A549 (cell line): ENCODE measurements at regions not wholly inside any gene's neighbourhood (a gene's known extent, or its start where the extent isn't known, plus 50 kb on each side); places are given as distances from the start of the nearest gene placed in this dataset.
"Not testable (repeated sequence)": the region's sequence is repeated elsewhere in the genome, so short reads cannot be mapped to it uniquely, and the experiment has no call there.

Experiments used
- ATAC-seq, 2 experiments: fragments of 200-7000 bp in 1 of 2; fragments of >200 bp in 1 of 2; cut with Nextera tagmentation in 1 of 2; cut with Tn5 transposase in 1 of 2; 3 replicates each; pipeline versions ENCODE4 v1.8.0 to v1.9.1; 2018 to 2020; ENCODE audit warnings: mild to moderate bottlenecking in 1 of 2, moderate library complexity in 1 of 2
- CTCF ChIA-PET: fragments of 300-600 bp; sonication (Branson Sonifier 250); formaldehyde crosslinking; extraction: SDS; loops from one replicate; lab custom pipeline; 2021; ENCODE audit warnings: antibody characterized with exemption, inconsistent platforms; lab: Yijun Ruan, JAX
- POLR2A ChIA-PET: fragments of 350-600 bp; formaldehyde crosslinking; extraction: SDS; loops from one replicate; lab custom pipeline; 2021; ENCODE audit warnings: antibody characterized with exemption, inconsistent platforms; lab: Yijun Ruan, JAX
- DNase-seq, 2 experiments: peaks; one replicate each; pipeline versions ENCODE4 v3.0.0 to v3.0.0-alpha.2; 2011 to 2016; ENCODE audit warnings: low read depth in 1 of 2, low spot score in 1 of 2
- FAIRE-seq: peaks from 2 replicates; lab custom pipeline; 2011; peaks lifted over from hg19 to GRCh38; lab: Jason Lieb, UNC
- H3K27ac ChIP-seq, 2 experiments: fragments of >200 bp; sonication (Bioruptor Twin); formaldehyde crosslinking; 3 replicates each; pipeline ENCODE4 v1.5.1; 2016 to 2017
- H3K4me1 ChIP-seq: fragments of >200 bp; sonication (Bioruptor Twin); formaldehyde crosslinking; 3 replicates; pipeline ENCODE4 v1.6.1; 2016
- H3K4me2 ChIP-seq: fragments of >200 bp; sonication (Bioruptor Twin); formaldehyde crosslinking; 3 replicates; pipeline ENCODE4 v1.6.1; 2016
- H3K4me3 ChIP-seq: fragments of >200 bp; sonication (Bioruptor Twin); formaldehyde crosslinking; 3 replicates; pipeline ENCODE4 v1.5.1; 2016
- H3K9me3 ChIP-seq: fragments of >200 bp; sonication (Bioruptor Twin); formaldehyde crosslinking; 3 replicates; pipeline ENCODE4 v1.6.1; 2016
- CEBPB ChIP-seq, 2 experiments: fragments of >200 bp in 1 of 2; sonication (Bioruptor Twin) in 1 of 2; formaldehyde crosslinking in 1 of 2; IDR thresholded peaks; 2 replicates each; pipeline ENCODE4 v1.6.1; 2012 to 2016
- JUNB ChIP-seq: fragments of >200 bp; sonication (Bioruptor Twin); formaldehyde crosslinking; IDR thresholded peaks from 2 replicates; pipeline ENCODE4 v1.6.1; 2016
- MYC ChIP-seq: IDR thresholded peaks from 2 replicates; pipeline ENCODE4 v1.6.1; 2012; ENCODE audit warnings: mild to moderate bottlenecking, inconsistent platforms, low read length, improper control_type of control experiment, borderline replicate concordance
- NPAS2 ChIP-seq: fragments of 250-450 bp; sonication (Bioruptor Pico); IDR thresholded peaks from 2 replicates; pipeline ENCODE4 v1.8.0; 2022; ENCODE audit warnings: mild to moderate bottlenecking, moderate library complexity, borderline replicate concordance
- POLR2A ChIP-seq: IDR thresholded peaks from 2 replicates; pipeline ENCODE4 v1.6.1; 2012; ENCODE audit warnings: mild to moderate bottlenecking, low read length
- REST ChIP-seq: fragments of 200-600 bp; sonication (generic); IDR thresholded peaks from 2 replicates; pipeline ENCODE4 v1.6.1; 2016; ENCODE audit warnings: antibody characterized with exemption, mild to moderate bottlenecking, moderate library complexity
- SMC3 ChIP-seq: fragments of >200 bp; sonication (Bioruptor Twin); formaldehyde crosslinking; IDR thresholded peaks from 3 replicates; pipeline ENCODE4 v1.6.1; 2018; ENCODE audit warnings: inconsistent platforms
- ZSCAN20 ChIP-seq: fragments of 250-450 bp; sonication (Bioruptor Pico); IDR thresholded peaks from 2 replicates; pipeline ENCODE4 v1.8.0; 2022; ENCODE audit warnings: mild to moderate bottlenecking, moderate library complexity
- WGBS: methylation state at CpG from one replicate; pipeline ENCODE4 v1.1.6; 2017; ENCODE audit errors: missing lambda C conversion rate; 5-methylcytosine and 5-hydroxymethylcytosine counted together
- TF ChIP-seq, protein P1 (sequence below): IDR thresholded peaks from 2 replicates; pipeline ENCODE4 v1.6.1; 2012

DNA sequence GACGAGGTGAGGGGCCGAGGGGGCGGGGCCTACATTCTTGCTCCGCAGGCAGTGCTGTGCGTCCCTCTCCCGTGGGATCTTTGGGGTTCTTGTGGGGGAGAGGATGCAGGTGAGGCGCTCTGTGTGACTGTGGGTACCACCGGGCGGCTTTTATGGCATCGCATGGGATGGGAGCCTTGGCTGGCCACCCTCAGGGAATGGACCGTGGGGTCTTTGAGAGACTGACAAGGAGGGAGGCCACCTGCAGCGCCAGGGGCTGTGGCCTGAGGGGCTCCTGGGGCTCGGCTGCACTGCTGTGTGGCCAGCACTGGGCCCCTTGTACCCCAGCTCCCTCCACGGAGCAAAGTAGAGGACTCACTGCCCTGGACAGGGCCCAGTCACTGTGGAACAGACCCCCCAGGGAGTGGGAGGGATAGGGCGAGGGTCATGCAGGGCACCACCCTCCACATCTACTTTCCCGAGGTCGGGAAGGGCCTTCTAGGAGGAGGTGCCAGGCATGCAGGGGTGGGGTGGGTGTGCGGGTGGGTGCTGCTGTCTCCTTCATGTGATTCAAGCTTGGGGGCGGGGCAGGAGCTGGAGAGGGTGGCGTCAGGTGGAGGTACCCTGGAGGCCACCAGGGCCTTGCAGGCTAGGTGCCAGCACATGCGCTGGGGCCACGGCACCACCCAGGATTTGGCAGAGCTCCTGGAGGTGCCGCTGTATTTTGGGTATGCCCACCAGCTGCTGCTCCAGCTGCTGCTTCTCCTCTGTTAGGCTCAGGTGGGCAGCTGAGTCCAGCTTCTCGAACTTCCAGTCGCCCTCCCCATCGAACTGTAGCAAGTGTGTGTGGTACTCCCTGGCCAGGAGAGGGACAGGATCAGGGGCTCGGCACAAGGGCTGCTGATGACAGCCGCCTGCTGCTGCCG, 1072.4 kb downstream of the RPIA start:
- no peak for TF ChIP-seq CEBPB (IDR thresholded peaks at IDR 0.05)
- no peak for TF ChIP-seq POLR2A
- no peak for TF ChIP-seq ZSCAN20 (CRISPR knock-in tag)
- TF ChIP-seq, protein P1, sequence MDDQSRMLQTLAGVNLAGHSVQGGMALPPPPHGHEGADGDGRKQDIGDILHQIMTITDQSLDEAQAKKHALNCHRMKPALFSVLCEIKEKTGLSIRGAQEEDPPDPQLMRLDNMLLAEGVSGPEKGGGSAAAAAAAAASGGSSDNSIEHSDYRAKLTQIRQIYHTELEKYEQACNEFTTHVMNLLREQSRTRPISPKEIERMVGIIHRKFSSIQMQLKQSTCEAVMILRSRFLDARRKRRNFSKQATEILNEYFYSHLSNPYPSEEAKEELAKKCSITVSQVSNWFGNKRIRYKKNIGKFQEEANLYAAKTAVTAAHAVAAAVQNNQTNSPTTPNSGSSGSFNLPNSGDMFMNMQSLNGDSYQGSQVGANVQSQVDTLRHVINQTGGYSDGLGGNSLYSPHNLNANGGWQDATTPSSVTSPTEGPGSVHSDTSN, result no peak
- TF ChIP-seq MYC, result no peak
- TF ChIP-seq JUNB, result no peak
- no peak for TF ChIP-seq SMC3
- TF ChIP-seq REST, result no peak
- TF ChIP-seq NPAS2, result no peak
- no peak for DNase-seq
- Histone ChIP-seq H3K27ac (no peak overlapping the region), H3K4me1 (no peaks in the 10 kb centered on the region), H3K9me3 (peaks cover 25% of the 10 kb centered on the region; the same call in 2 of the 3 replicates), H3K4me2 (no peak overlapping the region), H3K4me3 (no peak overlapping the region)
- ATAC-seq, result no peak
- ChIA-PET CTCF (no interaction called here), POLR2A (no interaction called here)
- FAIRE-seq, result no peak
- 33% methylated on average over 23 of the region's 29 CpGs for WGBS

GRCh38 chr2:89764571-89765360, 1073.3 kb downstream of the RPIA start:
- H3K4me1 ChIP-seq, FAIRE-seq, H3K4me3 ChIP-seq, H3K27ac ChIP-seq, ATAC-seq, H3K4me2 ChIP-seq, DNase-seq, CTCF ChIA-PET, POLR2A ChIA-PET: not testable (repeated sequence)
- WGBS, result 41% methylated on average over 19 of the region's 20 CpGs
- peaks cover 25% of the 10 kb centered on the region; the same call in 2 of the 3 replicates for H3K9me3 ChIP-seq

- FAIRE-seq, ATAC-seq, H3K4me1 ChIP-seq, H3K27ac ChIP-seq, H3K4me3 ChIP-seq, H3K4me2 ChIP-seq, POLR2A ChIA-PET, DNase-seq, CTCF ChIA-PET: not testable (repeated sequence)
- WGBS, result 33% methylated on average over 5 of the region's 5 CpGs
- H3K9me3 ChIP-seq, result peaks cover 25% of the 10 kb centered on the region; the same call in 2 of the 3 replicates
Measured at GRCh38 chr2:89765361-89765718, 1073.9 kb downstream of the RPIA start.

GRCh38 chr2:89766141-89766990, 1074.9 kb downstream of the RPIA start:
- H3K27ac ChIP-seq, DNase-seq, POLR2A ChIA-PET, CTCF ChIA-PET, FAIRE-seq, H3K4me1 ChIP-seq, H3K4me3 ChIP-seq, ATAC-seq, H3K4me2 ChIP-seq: not testable (repeated sequence)
- peaks cover 25% of the 10 kb centered on the region; the same call in 2 of the 3 replicates for H3K9me3 ChIP-seq
- WGBS, result 31% methylated on average over 18 of the region's 19 CpGs

GRCh38 chr2:89767058-89767457, 1075.6 kb downstream of the RPIA start:
- H3K27ac ChIP-seq, H3K4me3 ChIP-seq, ATAC-seq, DNase-seq, H3K4me1 ChIP-seq, POLR2A ChIA-PET, CTCF ChIA-PET, H3K4me2 ChIP-seq, FAIRE-seq: not testable (repeated sequence)
- H3K9me3 ChIP-seq, result peaks cover 25% of the 10 kb centered on the region; the same call in 2 of the 3 replicates
- WGBS, result 22% methylated on average over 7 of the region's 7 CpGs
